Keratinocyte (primary cell): ENCODE measurements at regions not wholly inside any gene's neighbourhood (a gene's known extent, or its start where the extent isn't known, plus 50 kb on each side); places are given as distances from the start of the nearest gene placed in this dataset.
A peak's percentile ranks its signal among the peaks of the same experiment; 100 is the strongest.

Source experiments
- DNase-seq: peaks from one replicate; pipeline ENCODE4 v3.0.0-alpha.2; 2011; ENCODE audit warnings: low read depth, missing footprints, low spot score
- FAIRE-seq: peaks from 2 replicates; lab custom pipeline; 2011; peaks lifted over from hg19 to GRCh38; lab: Jason Lieb, UNC
- H2AFZ ChIP-seq: 2 replicates; pipeline ENCODE4 v1.6.0; 2012; ENCODE audit warnings: low read length, control low read depth, inconsistent platforms; ENCODE audit not compliant: control insufficient read depth
- H3K27ac ChIP-seq: 2 replicates; pipeline ENCODE4 v1.5.1; 2011; ENCODE audit warnings: low read length; ENCODE audit not compliant: control insufficient read depth, insufficient read depth
- H3K27me3 ChIP-seq: 3 replicates; pipeline ENCODE4 v1.6.0; 2011; ENCODE audit warnings: low read length; ENCODE audit not compliant: control insufficient read depth, insufficient read depth; ENCODE audit errors: extremely low read depth
- H3K36me3 ChIP-seq, 2 experiments: 2 replicates in 1 of 2; 3 replicates in 1 of 2; pipeline ENCODE4 v1.5.1; 2011; ENCODE audit warnings: low read length in 2 of 2, mild to moderate bottlenecking in 1 of 2; ENCODE audit not compliant: control insufficient read depth in 2 of 2, insufficient read depth in 2 of 2; ENCODE audit errors: extremely low read depth in 1 of 2
- H3K4me1 ChIP-seq: 3 replicates; pipeline ENCODE4 v1.5.1; 2011; ENCODE audit warnings: low read length; ENCODE audit not compliant: control insufficient read depth, insufficient read depth; ENCODE audit errors: extremely low read depth
- H3K4me2 ChIP-seq: 3 replicates; pipeline ENCODE4 v1.6.0; 2011; ENCODE audit warnings: low read depth, low read length; ENCODE audit not compliant: control insufficient read depth, insufficient read depth; ENCODE audit errors: extremely low read depth
- H3K4me3 ChIP-seq, 3 experiments: fragments of 200-600 bp in 1 of 3; sonication (generic) in 1 of 3; 2 replicates in 2 of 3; 3 replicates in 1 of 3; pipeline ENCODE4 v1.5.1; 2011 to 2016; ENCODE audit warnings: low read length in 3 of 3, mild to moderate bottlenecking in 3 of 3, control low read depth in 2 of 3, inconsistent platforms in 1 of 3, low read depth in 1 of 3, mixed read lengths in 1 of 3, mixed run types in 1 of 3, moderate library complexity in 1 of 3; ENCODE audit not compliant: control insufficient read depth in 2 of 3, insufficient read depth in 2 of 3; ENCODE audit errors: extremely low read depth in 1 of 3
- H3K79me2 ChIP-seq: 2 replicates; pipeline ENCODE4 v1.6.0; 2012; ENCODE audit warnings: low read length; ENCODE audit not compliant: control insufficient read depth, insufficient read depth
- H3K9ac ChIP-seq: 3 replicates; pipeline ENCODE4 v1.6.0; 2011; ENCODE audit warnings: low read length; ENCODE audit not compliant: control insufficient read depth, insufficient read depth; ENCODE audit errors: extremely low read depth
- H3K9me1 ChIP-seq: 3 replicates; pipeline ENCODE4 v1.6.0; 2011; ENCODE audit warnings: low read length; ENCODE audit not compliant: control insufficient read depth, insufficient read depth; ENCODE audit errors: extremely low read depth
- H3K9me3 ChIP-seq: 2 replicates; pipeline ENCODE4 v1.5.1; 2012; ENCODE audit warnings: low read depth, low read length; ENCODE audit not compliant: control insufficient read depth
- H4K20me1 ChIP-seq: 3 replicates; pipeline ENCODE4 v1.6.0; 2011; ENCODE audit warnings: low read length; ENCODE audit not compliant: control insufficient read depth, insufficient read depth; ENCODE audit errors: extremely low read depth
- CTCF ChIP-seq, 3 experiments: IDR thresholded peaks in 1 of 3; conservative IDR thresholded peaks in 1 of 3; optimal IDR thresholded peaks in 1 of 3; 2 replicates in 2 of 3; 3 replicates in 1 of 3; pipeline versions ENCODE3 to v1.5.1; 2011; ENCODE audit warnings: low read length in 3 of 3, mild to moderate bottlenecking in 3 of 3, moderate library complexity in 2 of 3, control low read depth in 1 of 3, inconsistent platforms in 1 of 3; ENCODE audit not compliant: insufficient read depth in 2 of 3; ENCODE audit errors: extremely low read depth in 1 of 3
- EZH2 ChIP-seq: IDR thresholded peaks from one replicate; pipeline ENCODE4 v1.6.1; 2012; ENCODE audit warnings: inconsistent platforms, mild to moderate bottlenecking, low read length, moderate library complexity
- dilution Hi-C: fragments of 300-500 bp; cut with MboI; formaldehyde crosslinking; loops from one replicate; pipeline ENCODE4 v1.7.0; 2020; ENCODE audit warnings: low sequenced_read_pairs; ENCODE audit not compliant: extremely low pct_ligation_motif_present

- no peaks in the 10 kb centered on the region for H3K9me3 ChIP-seq
- no peaks in the 10 kb centered on the region for H4K20me1 ChIP-seq
- DNase-seq (no peak), FAIRE-seq (no peak)
- no peak overlapping the region for H2AFZ ChIP-seq
- H3K27me3 ChIP-seq: no peaks in the 10 kb centered on the region
- H3K79me2 ChIP-seq: no peaks in the 10 kb centered on the region
- H3K4me1 ChIP-seq: peaks cover 11% of the 10 kb centered on the region
- no peaks in the 10 kb centered on the region for H3K36me3 ChIP-seq
- no peak overlapping the region for H3K4me2 ChIP-seq
- dilution Hi-C loops: no loop called here
- no peak overlapping the region for H3K4me3 ChIP-seq
- H3K27ac ChIP-seq: no peak overlapping the region
- no peaks in the 10 kb centered on the region for H3K9me1 ChIP-seq
- no peak for TF ChIP-seq CTCF (optimal IDR thresholded peaks at IDR 0.05 in 1 of 3, IDR thresholded peaks at IDR 0.05 in 1 of 3, conservative IDR thresholded peaks at IDR 0.05 in 1 of 3; ENCODE audit: extremely low read depth in 1 of 3, insufficient read depth in 2 of 3, low read length in 3 of 3)
- no peak for TF ChIP-seq EZH2
- H3K9ac ChIP-seq: no peak overlapping the region
Observed at GRCh38 chr12:75909714-75910656, 121.6 kb downstream of the PHLDA1 start.

GRCh38 chr12:75908961-75909605 is 122.5 kb downstream of the PHLDA1 start:
- Histone ChIP-seq H3K4me3 (no peak overlapping the region), H3K27ac (no peak overlapping the region), H3K79me2 (no peaks in the 10 kb centered on the region), H3K9me3 (no peaks in the 10 kb centered on the region), H3K4me1 (peaks cover 11% of the 10 kb centered on the region), H4K20me1 (no peaks in the 10 kb centered on the region), H3K36me3 (no peaks in the 10 kb centered on the region), H3K9ac (no peak overlapping the region), H3K27me3 (no peaks in the 10 kb centered on the region), H3K4me2 (peak overlapping the region; percentile 58), H3K9me1 (no peaks in the 10 kb centered on the region), H2AFZ (peak overlapping the region; percentile 79)
- no peak for TF ChIP-seq CTCF (optimal IDR thresholded peaks at IDR 0.05 in 1 of 3, IDR thresholded peaks at IDR 0.05 in 1 of 3, conservative IDR thresholded peaks at IDR 0.05 in 1 of 3; ENCODE audit: extremely low read depth in 1 of 3, insufficient read depth in 2 of 3, low read length in 3 of 3)
- no peak for TF ChIP-seq EZH2
- dilution Hi-C loops: no loop called here
- DNase-seq (no peak), FAIRE-seq (peak; percentile 89)
